Panc1 (cell line): ENCODE measurements at regions not wholly inside any gene's neighbourhood (a gene's known extent, or its start where the extent isn't known, plus 50 kb on each side); places are given as distances from the start of the nearest gene placed in this dataset.

Source experiments
- ATAC-seq: fragments of 200-7000 bp; cut with Tn5 transposase; 2 replicates; pipeline ENCODE4 v1.9.1; 2020; ENCODE audit warnings: mild to moderate bottlenecking, moderate library complexity
- BruUV-seq: library from RNA; stranded (reverse); fragments of 400-500 nt; replicated peaks from 2 replicates; lab custom pipeline; 2021; lab: Mats Ljungman, UMichigan
- CTCF ChIA-PET: fragments of 300-600 bp; sonication (Branson Sonifier 250); formaldehyde crosslinking; loops from one replicate; lab custom pipeline; 2022; ENCODE audit warnings: antibody characterized with exemption; lab: Charles Lee
- POLR2A ChIA-PET: fragments of 300-600 bp; sonication (Branson Sonifier 250); formaldehyde crosslinking; loops from one replicate; lab custom pipeline; 2022; ENCODE audit warnings: antibody characterized with exemption; lab: Charles Lee
- DNase-seq: peaks from one replicate; pipeline ENCODE4 v3.0.0-alpha.2; 2010; ENCODE audit warnings: low read depth, low spot score
- H3K27ac ChIP-seq: 2 replicates; pipeline ENCODE4 v1.5.1; 2011; ENCODE audit warnings: mild to moderate bottlenecking, low read length, inconsistent platforms
- H3K27me3 ChIP-seq: fragments of 200-500 bp; sonication (Bioruptor generic); 2 replicates; pipeline ENCODE4 v1.6.0; 2014; ENCODE audit warnings: low read length, inconsistent platforms; ENCODE audit not compliant: control insufficient read depth, insufficient read depth
- H3K36me3 ChIP-seq: fragments of 200-500 bp; sonication (Bioruptor generic); 2 replicates; pipeline ENCODE4 v1.5.1; 2014; ENCODE audit warnings: inconsistent platforms, mild to moderate bottlenecking, low read length, moderate library complexity; ENCODE audit not compliant: control insufficient read depth, insufficient read depth
- H3K4me1 ChIP-seq: 2 replicates; pipeline ENCODE4 v1.5.1; 2011; ENCODE audit warnings: inconsistent platforms, mild to moderate bottlenecking, low read length, moderate library complexity; ENCODE audit not compliant: control insufficient read depth, insufficient read depth
- H3K4me3 ChIP-seq, 2 experiments: 2 replicates each; pipeline ENCODE4 v1.5.1; 2011 to 2012; ENCODE audit warnings: low read depth in 2 of 2, low read length in 2 of 2, mild to moderate bottlenecking in 2 of 2, inconsistent platforms in 1 of 2, moderate library complexity in 1 of 2
- H3K9me3 ChIP-seq: fragments of 200-500 bp; sonication (Bioruptor generic); 2 replicates; pipeline ENCODE4 v1.5.1; 2014; ENCODE audit warnings: low read depth, mild to moderate bottlenecking, inconsistent platforms, low read length, moderate library complexity; ENCODE audit not compliant: control insufficient read depth, insufficient read depth
- CTCF ChIP-seq: fragments of 450-650 bp; IDR thresholded peaks from 2 replicates; pipeline ENCODE4 v1.5.1; 2017; ENCODE audit warnings: mild to moderate bottlenecking
- POLR2AphosphoS5 ChIP-seq: IDR thresholded peaks from 2 replicates; pipeline ENCODE4 v1.6.1; 2012; ENCODE audit warnings: mild to moderate bottlenecking, low read depth, low read length, moderate library complexity
- REST ChIP-seq, 2 experiments: IDR thresholded peaks; 2 replicates each; pipeline ENCODE4 v1.6.1; 2011 to 2012; ENCODE audit warnings: low read depth in 2 of 2, control low read depth in 1 of 2, low read length in 1 of 2, mild to moderate bottlenecking in 1 of 2, moderate library complexity in 1 of 2; ENCODE audit not compliant: insufficient read depth in 1 of 2
- SIN3A ChIP-seq: IDR thresholded peaks from 2 replicates; pipeline ENCODE4 v1.6.1; 2012; ENCODE audit warnings: low read depth, mild to moderate bottlenecking, low read length, moderate library complexity, borderline replicate concordance; ENCODE audit not compliant: insufficient read depth
- TCF7L2 ChIP-seq: IDR thresholded peaks from 2 replicates; pipeline ENCODE4 v1.6.1; 2011; ENCODE audit warnings: mild to moderate bottlenecking, low read depth, low read length, inconsistent platforms
- in situ Hi-C: cut with HindIII; loops from 2 replicates; pipeline ENCODE4 v1.10.0; 2016; ENCODE audit warnings: low sequenced_read_pairs, low pct_unique_long_range_greater_than_20kb
- intact Hi-C: fragments of 100-400 bp; cut with micrococcal nuclease; formaldehyde crosslinking; loops from one replicate; pipeline ENCODE4 v1.10.0; 2022; ENCODE audit not compliant: unreplicated experiment

- ATAC-seq = no peak
- no peaks in the 10 kb centered on the region for H3K9me3 ChIP-seq
- H3K4me3 ChIP-seq = no peak overlapping the region
- H3K4me1 ChIP-seq = no peaks in the 10 kb centered on the region
- H3K27ac ChIP-seq = no peak overlapping the region
- intact Hi-C loops (no loop called here), in situ Hi-C loops (no loop called here)
- no TSS peak for BruUV-seq
- H3K27me3 ChIP-seq = peaks cover 4% of the 10 kb centered on the region
- DNase-seq = no peak
- POLR2A ChIA-PET = no interaction called here
- no peaks in the 10 kb centered on the region for H3K36me3 ChIP-seq
- TF ChIP-seq CTCF = no peak
- TF ChIP-seq REST (IDR thresholded peaks at IDR 0.05; ENCODE audit: insufficient read depth in 1 of 2, low read depth in 2 of 2, low read length in 1 of 2) = no peak
- no peak for TF ChIP-seq TCF7L2
- TF ChIP-seq SIN3A = no peak
- TF ChIP-seq POLR2AphosphoS5 = no peak
- CTCF ChIA-PET = no interaction called here
Observed at GRCh38 chr5:72042097-72042496, 65.2 kb upstream of the MAP1B start.

- Histone ChIP-seq H3K27ac (no peak overlapping the region), H3K9me3 (no peaks in the 10 kb centered on the region), H3K27me3 (peaks cover 9% of the 10 kb centered on the region), H3K4me1 (no peaks in the 10 kb centered on the region), H3K36me3 (no peaks in the 10 kb centered on the region), H3K4me3 (no peak overlapping the region)
- ChIA-PET CTCF (no interaction called here), POLR2A (no interaction called here)
- intact Hi-C loops (no loop called here), in situ Hi-C loops (no loop called here)
- BruUV-seq = no TSS peak
- no peak for TF ChIP-seq POLR2AphosphoS5
- TF ChIP-seq SIN3A = no peak
- TF ChIP-seq TCF7L2 = no peak
- ATAC-seq (no peak), DNase-seq (no peak)
Observed at GRCh38 chr5:72045692-72046091, 61.6 kb upstream of the MAP1B start.

- intact Hi-C loops = no loop called here
- ChIA-PET POLR2A (no interaction called here), CTCF (no interaction called here)
- Histone ChIP-seq H3K27me3 (peaks cover 10% of the 10 kb centered on the region), H3K4me1 (no peaks in the 10 kb centered on the region), H3K27ac (no peak overlapping the region), H3K4me3 (no peak overlapping the region), H3K9me3 (no peaks in the 10 kb centered on the region), H3K36me3 (no peaks in the 10 kb centered on the region)
- in situ Hi-C loops = no loop called here
- DNase-seq (no peak), ATAC-seq (no peak)
- TF ChIP-seq POLR2AphosphoS5 = no peak
- BruUV-seq = no TSS peak
Observed at GRCh38 chr5:72046106-72046505, 61.2 kb upstream of the MAP1B start.
